HG03432 (cell line): ENCODE measurements at regions not wholly inside any gene's neighbourhood (a gene's known extent, or its start where the extent isn't known, plus 50 kb on each side); places are given as distances from the start of the nearest gene placed in this dataset.
"Not testable (repeated sequence)": the region's sequence is repeated elsewhere in the genome, so short reads cannot be mapped to it uniquely, and the experiment has no call there.

Experiments used
- ATAC-seq: cut with Tn5 transposase; IDR thresholded peaks from one replicate; pipeline ENCODE4 v1.9.1; 2021; ENCODE audit warnings: mild to moderate bottlenecking, moderate library complexity; ENCODE audit not compliant: unreplicated experiment

DNA sequence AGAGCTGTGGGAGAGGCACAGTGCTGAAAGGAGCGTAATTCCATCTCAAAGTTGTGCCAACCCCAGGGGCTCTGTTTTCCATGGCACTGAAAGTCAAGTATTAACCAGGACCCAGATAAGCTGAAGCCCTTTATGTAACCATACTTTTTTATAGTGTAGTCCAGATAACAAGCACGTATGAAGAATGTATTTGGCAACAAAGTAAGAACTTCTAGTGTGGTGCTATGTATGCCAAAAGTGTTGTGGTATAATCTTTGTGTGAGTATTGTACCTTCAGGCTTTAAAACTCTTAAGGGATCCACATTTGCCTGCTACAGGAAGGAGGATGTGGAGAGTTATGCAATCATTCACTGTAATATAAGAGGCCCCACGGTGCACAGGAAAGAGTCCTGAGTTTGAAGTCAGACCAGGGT, 129.4 kb downstream of the IBTK start:
- no peak for ATAC-seq

GRCh38 chr6:82114748-82115147, 132.8 kb downstream of the IBTK start:
- no peak for ATAC-seq

- no peak for ATAC-seq
Measured at GRCh38 chr6:82113231-82113630, 134.3 kb downstream of the IBTK start.

DNA sequence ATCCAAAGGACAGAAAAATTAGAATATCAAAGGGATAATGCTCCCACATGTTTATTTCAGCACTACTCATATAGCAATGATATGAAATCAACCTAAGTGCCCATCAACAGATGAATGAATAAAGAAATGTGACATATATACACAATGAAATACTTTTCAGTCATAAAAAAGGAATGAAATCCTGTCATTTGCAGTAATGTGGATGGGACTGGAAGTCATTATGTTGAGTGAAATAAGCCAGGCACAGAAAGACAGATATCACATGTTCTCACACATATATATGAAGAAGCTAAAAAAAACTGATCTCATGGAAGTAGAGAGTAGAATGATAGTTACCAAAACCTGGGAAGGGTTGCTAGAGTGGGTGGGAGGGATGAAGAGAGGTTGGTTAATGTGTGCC, 135.7 kb downstream of the IBTK start:
- ATAC-seq, result no peak

DNA sequence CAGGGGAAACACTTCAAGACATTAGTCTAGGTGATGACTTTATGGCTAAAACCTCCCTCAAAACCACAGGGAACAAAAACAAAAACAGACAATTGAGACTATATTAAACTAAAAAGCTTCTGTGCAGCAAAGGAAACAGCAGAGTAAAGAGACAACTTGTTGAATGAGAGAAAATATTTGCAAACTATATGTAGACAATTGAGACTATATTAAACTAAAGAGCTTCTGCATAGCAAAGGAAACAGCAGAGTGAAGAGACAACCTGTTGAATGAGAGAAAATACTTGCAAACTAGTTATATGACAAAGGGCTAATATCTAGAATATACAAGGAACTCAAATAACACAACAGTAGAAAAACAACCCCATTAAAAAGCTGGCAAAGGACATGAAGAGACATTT, 136.4 kb downstream of the IBTK start:
- ATAC-seq, result no peak

DNA sequence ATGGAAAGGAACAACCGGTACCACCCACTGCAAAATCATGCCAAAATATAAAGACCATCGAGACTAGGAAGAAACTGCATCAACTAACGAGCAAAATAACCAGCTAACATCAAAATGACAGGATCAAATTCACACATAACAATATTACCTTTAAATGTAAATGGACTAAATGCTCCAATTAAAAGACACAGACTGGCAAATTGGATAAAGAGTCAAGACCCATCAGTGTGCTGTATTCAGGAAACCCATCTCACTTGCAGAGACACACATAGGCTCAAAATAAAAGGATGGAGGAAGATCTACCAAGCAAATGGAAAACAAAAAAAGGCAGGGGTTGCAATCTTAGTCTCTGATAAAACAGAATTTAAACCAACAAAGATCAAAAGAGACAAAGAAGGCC, 144.4 kb downstream of the IBTK start:
- not testable (repeated sequence) for ATAC-seq

- not testable (repeated sequence) for ATAC-seq
Measured at GRCh38 chr6:82101374-82102114, 146.0 kb downstream of the IBTK start.

- not testable (repeated sequence) for ATAC-seq
Measured at GRCh38 chr6:82100763-82101162, 146.8 kb downstream of the IBTK start.

GRCh38 chr6:82097676-82098075, 149.9 kb downstream of the IBTK start:
- no peak for ATAC-seq

DNA sequence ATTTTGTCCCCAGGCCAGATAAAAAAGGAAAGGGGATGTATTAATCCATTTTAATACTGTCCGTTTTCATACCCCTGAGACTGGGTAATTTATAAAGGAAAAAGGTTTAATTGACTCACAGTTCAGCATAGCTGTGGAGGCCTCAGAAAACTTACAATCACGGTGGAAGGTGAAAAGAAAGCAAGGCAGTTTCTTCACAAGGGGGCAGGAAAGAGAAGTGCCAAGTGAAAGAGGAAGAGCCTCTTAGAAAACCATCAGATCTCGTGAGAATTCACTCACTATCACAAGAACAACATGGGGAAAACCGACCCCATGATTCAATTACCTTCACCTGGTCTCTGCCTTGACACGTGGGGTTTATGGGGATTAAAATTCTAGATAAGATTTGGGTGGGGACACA, 152.5 kb downstream of the IBTK start:
- ATAC-seq, result no peak

DNA sequence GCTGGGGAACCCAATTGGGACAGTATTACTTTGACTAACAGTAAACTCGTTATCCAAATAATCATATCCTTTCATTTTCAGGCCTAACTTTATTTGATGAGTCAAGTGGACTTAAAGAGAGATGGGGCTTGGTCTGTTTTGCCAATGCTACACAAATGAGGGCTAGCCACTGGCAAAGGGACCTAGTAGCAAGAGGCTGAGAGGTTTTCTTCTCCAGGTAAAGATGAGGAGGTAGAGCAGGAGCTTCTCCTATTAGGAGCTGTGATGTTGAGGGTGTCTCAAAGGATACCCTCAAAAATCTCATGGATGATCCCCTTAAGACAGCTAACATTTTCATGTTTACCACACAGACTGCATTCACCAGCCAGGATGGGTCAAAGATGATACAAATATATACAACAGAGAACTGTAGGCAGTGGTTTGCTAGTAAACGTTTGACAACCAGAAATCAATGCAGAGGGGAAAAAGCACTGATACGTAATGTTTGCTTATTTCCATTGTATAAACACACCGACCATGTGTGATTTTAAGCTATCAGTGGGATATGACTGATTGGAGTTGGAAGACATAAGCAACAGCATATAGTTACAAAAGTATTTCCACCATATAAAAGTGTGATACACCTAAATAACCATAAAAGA, 153.3 kb downstream of the IBTK start:
- ATAC-seq, result no peak

DNA sequence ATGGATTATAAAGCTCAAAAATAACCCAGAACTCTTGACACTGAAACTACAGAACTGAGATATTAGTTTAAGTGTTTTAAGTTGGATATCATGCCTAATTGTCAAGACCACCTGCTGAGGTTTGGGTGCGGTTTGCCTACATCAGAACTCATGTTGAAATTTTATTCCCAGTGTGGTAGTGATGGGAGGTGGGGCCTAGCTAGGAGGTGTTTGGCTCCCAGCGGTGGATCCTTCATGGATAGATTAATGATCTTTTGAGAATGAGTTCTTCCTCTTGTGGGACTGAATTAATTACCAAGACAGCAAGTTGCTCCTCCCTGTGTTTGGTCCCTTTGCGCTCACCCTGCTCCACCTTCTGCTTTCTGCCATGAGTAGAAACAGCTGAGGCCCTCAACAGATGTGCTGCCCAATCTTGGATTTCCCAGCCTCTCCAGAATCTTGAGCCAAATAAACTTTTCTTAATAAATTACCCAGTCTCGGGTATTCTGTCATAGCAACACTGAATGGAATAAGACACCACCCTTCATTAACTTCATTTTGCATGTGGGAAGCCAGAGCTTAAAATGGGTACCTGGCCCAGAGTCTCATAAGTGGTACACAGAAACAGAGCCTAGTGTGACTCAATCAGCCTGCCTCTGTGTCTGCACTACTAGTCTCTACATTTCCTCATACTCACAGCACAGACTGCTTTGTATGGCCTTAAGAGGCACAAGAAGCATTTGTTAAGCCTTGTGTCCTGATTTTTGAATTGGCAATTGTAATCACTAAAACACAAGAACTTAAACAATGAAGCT, 158.4 kb downstream of the IBTK start:
- ATAC-seq, result no peak

DNA sequence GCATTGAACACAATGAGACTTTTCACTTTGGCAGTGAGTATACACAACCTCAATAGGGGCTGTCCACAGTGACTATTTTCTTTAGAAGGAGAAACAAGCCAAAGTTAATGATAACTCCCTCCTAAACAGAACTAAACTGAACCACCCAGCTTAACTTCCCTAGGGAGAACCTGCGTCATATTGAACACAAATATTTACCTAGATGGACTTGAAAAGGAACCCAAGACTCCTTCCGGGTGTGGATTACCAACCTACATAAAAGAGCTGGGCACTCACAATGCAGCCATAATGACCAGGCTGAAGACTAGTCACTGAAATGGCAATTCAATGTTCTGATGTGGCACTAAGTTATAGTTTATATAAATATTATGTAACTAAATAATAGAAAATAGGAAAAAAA, 160.6 kb downstream of the IBTK start:
- ATAC-seq, result no peak

- ATAC-seq, result no peak
Measured at GRCh38 chr6:82085701-82086100, 161.8 kb downstream of the IBTK start.

DNA sequence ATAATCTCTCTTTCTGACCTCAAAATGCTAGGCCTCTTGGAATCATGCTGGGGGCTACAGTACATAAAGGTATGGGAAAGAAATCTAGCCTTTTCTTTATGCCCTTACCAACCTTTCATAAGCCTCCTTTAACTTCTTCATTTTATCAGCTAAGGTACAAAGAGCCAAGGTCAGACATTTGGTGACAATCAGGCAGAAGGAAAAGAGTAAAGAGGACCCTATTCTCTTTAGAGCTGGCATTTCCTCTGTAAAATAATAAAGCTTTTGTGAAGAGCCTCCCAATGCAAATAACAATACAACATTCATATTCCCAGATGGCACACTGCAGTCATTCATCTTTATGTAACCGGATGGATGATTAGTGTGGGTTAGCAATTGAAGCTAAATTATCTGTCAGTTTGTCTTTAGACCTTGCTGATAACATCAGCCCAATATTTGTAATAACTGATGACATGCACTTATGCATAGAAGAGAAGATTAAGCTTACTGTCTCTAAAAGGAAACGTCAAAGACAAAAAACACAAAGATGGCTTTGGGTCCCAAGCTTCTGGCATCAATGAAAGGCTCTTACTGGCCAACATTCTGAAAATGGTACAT, 163.1 kb downstream of the IBTK start:
- ATAC-seq, result no peak

GRCh38 chr6:82083646-82084045, 163.9 kb downstream of the IBTK start:
- ATAC-seq, result no peak

DNA sequence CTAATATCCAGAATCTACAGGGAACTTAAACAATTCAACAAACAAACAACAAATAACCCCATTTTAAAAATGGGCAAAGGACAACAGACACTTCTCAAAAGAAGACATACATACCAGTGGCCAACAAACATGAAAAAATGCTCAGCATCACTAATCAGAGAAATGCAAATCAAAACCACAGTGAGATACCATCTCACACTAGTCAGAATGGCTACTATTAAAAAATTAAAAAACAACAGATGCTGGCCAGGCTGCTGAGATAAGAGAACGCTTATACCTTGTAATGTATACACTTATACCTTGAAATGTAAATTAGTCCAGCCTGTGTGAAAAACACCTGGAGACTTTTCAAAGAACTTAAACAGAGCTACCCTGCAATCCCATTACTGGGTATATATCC, 166.8 kb downstream of the IBTK start:
- peak; percentile 41 for ATAC-seq

- no peak for ATAC-seq
Measured at GRCh38 chr6:82078286-82078908, 169.1 kb downstream of the IBTK start.

- no peak for ATAC-seq
Measured at GRCh38 chr6:82076916-82077315, 170.6 kb downstream of the IBTK start.

- ATAC-seq, result no peak
Measured at GRCh38 chr6:82074556-82074955, 173.0 kb downstream of the IBTK start.

GRCh38 chr6:82073484-82073883, 174.1 kb downstream of the IBTK start:
- ATAC-seq, result no peak
